ENCODE measurements at regions not wholly inside any gene's neighbourhood (a gene's known extent, or its start where the extent isn't known, plus 50 kb on each side); places are given as distances from the start of the nearest gene placed in this dataset.

GRCh38 chr9:121599872-121600585 lies 51.4 kb upstream of the DAB2IP start (continued):
- TF ChIP-seq MTA1 (CRISPR knock-in tag; IDR thresholded peaks at IDR 0.05; ENCODE audit: borderline replicate concordance), result 0 out of 2 replicates have a peak, but pooled peaks have one; percentile 0

DNA sequence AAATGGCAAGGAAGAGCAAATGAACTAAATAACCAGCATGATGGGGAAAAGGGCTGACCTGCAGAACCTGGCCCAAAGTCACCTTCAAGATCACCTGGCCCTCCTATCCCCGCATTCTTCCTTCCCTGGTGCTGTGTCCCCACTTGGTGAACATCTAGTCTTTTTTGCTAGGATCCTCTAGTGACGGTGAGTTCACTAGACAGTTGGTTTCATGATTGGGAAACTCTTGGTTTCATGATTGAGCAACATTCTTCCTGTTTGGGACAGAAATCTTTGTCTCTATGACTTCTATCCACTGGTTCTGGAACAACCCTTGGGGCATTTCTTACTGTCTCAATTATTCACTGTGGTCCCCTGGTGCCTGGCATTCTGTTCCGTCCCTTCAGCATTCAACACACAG lies 50.2 kb upstream of the DAB2IP start:
- 39% methylated on average over 3 of the region's 3 CpGs for WGBS (ENCODE audit: low lambda C conversion rate)
- H3K27me3 ChIP-seq (ENCODE audit: control insufficient read depth in 1 of 2, insufficient read depth in 2 of 2, low read length in 2 of 2), result 0 out of 5 replicates have a peak, but pooled peaks cover 0 to 2% of the 10 kb centered on the region in 2 experiments
- no peaks in the 10 kb centered on the region; the same call in 1 of the 2 replicates for H3K9me3 ChIP-seq (ENCODE audit: low read length)
- TF ChIP-seq CEBPG (CRISPR knock-in tag; IDR thresholded peaks at IDR 0.05) (peak; percentile 90), GATAD2A (CRISPR knock-in tag; IDR thresholded peaks at IDR 0.05) (0 out of 2 replicates have a peak, but pooled peaks have one; percentile 26), ZNF589 (CRISPR knock-in tag; conservative IDR thresholded peaks at IDR 0.05) (no peak), ZNF230 (CRISPR knock-in tag; IDR thresholded peaks at IDR 0.05) (no peak), CEBPB (IDR thresholded peaks at IDR 0.05; ENCODE audit: borderline replicate concordance, low read depth, low read length) (peak; percentile 91), ZNF644 (CRISPR knock-in tag; IDR thresholded peaks at IDR 0.05; ENCODE audit: low read depth) (0 out of 2 replicates have a peak, but pooled peaks have one; percentile 39), ZNF160 (CRISPR knock-in tag; IDR thresholded peaks at IDR 0.05) (no peak), HMGA1 (CRISPR knock-in tag; conservative IDR thresholded peaks at IDR 0.05) (no peak)
- TF ChIP-seq, protein P1, sequence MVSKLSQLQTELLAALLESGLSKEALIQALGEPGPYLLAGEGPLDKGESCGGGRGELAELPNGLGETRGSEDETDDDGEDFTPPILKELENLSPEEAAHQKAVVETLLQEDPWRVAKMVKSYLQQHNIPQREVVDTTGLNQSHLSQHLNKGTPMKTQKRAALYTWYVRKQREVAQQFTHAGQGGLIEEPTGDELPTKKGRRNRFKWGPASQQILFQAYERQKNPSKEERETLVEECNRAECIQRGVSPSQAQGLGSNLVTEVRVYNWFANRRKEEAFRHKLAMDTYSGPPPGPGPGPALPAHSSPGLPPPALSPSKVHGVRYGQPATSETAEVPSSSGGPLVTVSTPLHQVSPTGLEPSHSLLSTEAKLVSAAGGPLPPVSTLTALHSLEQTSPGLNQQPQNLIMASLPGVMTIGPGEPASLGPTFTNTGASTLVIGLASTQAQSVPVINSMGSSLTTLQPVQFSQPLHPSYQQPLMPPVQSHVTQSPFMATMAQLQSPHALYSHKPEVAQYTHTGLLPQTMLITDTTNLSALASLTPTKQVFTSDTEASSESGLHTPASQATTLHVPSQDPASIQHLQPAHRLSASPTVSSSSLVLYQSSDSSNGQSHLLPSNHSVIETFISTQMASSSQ (IDR thresholded peaks at IDR 0.05; ENCODE audit: low read depth), result no peak
- TF ChIP-seq, protein P1 (CRISPR knock-in tag; IDR thresholded peaks at IDR 0.05; ENCODE audit: borderline replicate concordance), result no peak
- no peak for ATAC-seq
- peak; percentile 44 for DNase-seq (ENCODE audit: low spot score)
- H3K4me1 ChIP-seq (ENCODE audit: insufficient read depth, low read length), result peaks cover 46% of the 10 kb centered on the region
- no peak overlapping the region for H3K9ac ChIP-seq (ENCODE audit: insufficient read depth, low read depth, low read length)
- no peak overlapping the region for H3K27ac ChIP-seq (ENCODE audit: extremely low read length, insufficient read depth, low read length)
- H3K4me2 ChIP-seq (ENCODE audit: low read depth, low read length), result peak overlapping the region; percentile 10; the same call in 1 of the 2 replicates
- no peaks in the 10 kb centered on the region for H3K79me2 ChIP-seq (ENCODE audit: insufficient read depth, low read length)
- no peak overlapping the region for H2AFZ ChIP-seq (ENCODE audit: low read length)
- H4K20me1 ChIP-seq (ENCODE audit: insufficient read depth, low read length), result no peaks in the 10 kb centered on the region
- peak; percentile 43 for FAIRE-seq
- CTCF ChIA-PET (ENCODE audit: low intra/inter-chr PET ratio, low total read pairs), result no interaction called here
- no peaks in the 10 kb centered on the region for H3K36me3 ChIP-seq (replicated peaks in 1 of 2; ENCODE audit: control insufficient read depth in 1 of 2, insufficient read depth in 2 of 2, low read length in 2 of 2)
- in situ Hi-C loops (cut with HindIII; ENCODE audit: extremely low pct_ligation_motif_present, low pct_unique_long_range_greater_than_20kb), result no loop called here
- H3K4me3 ChIP-seq (replicated peaks in 1 of 3; ENCODE audit: insufficient read depth in 1 of 3, low read depth in 2 of 3, low read length in 3 of 3), result no peak overlapping the region
- intact Hi-C loops (cut with micrococcal nuclease; ENCODE audit: unreplicated experiment), result no loop called here
- no TSS peak for BruUV-seq (replicated peaks)
- POLR2A ChIA-PET, result no interaction called here
